ENCODE measurements at regions not wholly inside any gene's neighbourhood (a gene's known extent, or its start where the extent isn't known, plus 50 kb on each side); places are given as distances from the start of the nearest gene placed in this dataset.

DNA sequence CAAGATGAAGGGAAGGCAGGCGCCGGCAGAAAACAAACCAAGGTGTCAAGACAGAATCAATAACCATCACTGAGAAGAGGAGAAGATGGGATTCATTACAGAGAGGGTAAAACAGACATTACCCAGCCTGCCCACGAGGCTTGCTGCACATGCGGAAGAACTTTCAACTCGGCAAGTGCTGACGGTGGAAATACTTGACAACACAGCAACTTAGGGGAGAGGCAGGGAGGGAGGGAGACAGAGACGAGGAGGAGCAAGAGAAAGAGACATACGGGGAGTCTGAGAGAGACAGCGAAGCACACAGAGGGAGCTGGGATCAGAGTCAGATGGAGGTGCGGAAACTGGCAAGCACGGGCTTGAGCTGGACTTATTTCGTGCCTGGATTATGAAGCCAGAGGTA is 129.3 kb upstream of the NECTIN1 start:
- no peak for TF ChIP-seq EZH2 (IDR thresholded peaks at IDR 0.05; ENCODE audit: borderline replicate concordance, low read length)
- TF ChIP-seq, protein P1, sequence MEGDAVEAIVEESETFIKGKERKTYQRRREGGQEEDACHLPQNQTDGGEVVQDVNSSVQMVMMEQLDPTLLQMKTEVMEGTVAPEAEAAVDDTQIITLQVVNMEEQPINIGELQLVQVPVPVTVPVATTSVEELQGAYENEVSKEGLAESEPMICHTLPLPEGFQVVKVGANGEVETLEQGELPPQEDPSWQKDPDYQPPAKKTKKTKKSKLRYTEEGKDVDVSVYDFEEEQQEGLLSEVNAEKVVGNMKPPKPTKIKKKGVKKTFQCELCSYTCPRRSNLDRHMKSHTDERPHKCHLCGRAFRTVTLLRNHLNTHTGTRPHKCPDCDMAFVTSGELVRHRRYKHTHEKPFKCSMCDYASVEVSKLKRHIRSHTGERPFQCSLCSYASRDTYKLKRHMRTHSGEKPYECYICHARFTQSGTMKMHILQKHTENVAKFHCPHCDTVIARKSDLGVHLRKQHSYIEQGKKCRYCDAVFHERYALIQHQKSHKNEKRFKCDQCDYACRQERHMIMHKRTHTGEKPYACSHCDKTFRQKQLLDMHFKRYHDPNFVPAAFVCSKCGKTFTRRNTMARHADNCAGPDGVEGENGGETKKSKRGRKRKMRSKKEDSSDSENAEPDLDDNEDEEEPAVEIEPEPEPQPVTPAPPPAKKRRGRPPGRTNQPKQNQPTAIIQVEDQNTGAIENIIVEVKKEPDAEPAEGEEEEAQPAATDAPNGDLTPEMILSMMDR (IDR thresholded peaks at IDR 0.05; ENCODE audit: low read length): no peak

Measured in OCI-LY1 (cell line).